C1 segment of cervical spinal cord (tissue), 14 donors: ENCODE measurements at regions not wholly inside any gene's neighbourhood (a gene's known extent, or its start where the extent isn't known, plus 50 kb on each side); places are given as distances from the start of the nearest gene placed in this dataset.
"Not testable (repeated sequence)": the region's sequence is repeated elsewhere in the genome, so short reads cannot be mapped to it uniquely, and the experiment has no call there.

Experiments used
- DNase-seq, 14 donors: peaks; one replicate each; lab custom pipeline; 2025; lab: John Stamatoyannopoulos, UW

GRCh38 chr2:83055376-83056010 is 1403.6 kb downstream of the SUCLG1 start:
- DNase-seq, result no peak

- DNase-seq, result no peak
Measured at GRCh38 chr2:83054751-83055150, 1404.3 kb downstream of the SUCLG1 start.

- no peak for DNase-seq
Measured at GRCh38 chr2:83051538-83052170, 1407.4 kb downstream of the SUCLG1 start.

GRCh38 chr2:83042053-83042452 is 1417.0 kb downstream of the SUCLG1 start:
- no peak for DNase-seq

- DNase-seq, result no peak
Measured at GRCh38 chr2:83022631-83023210, 1436.4 kb downstream of the SUCLG1 start.

- DNase-seq, result no peak
Measured at GRCh38 chr2:83017366-83018090, 1441.6 kb downstream of the SUCLG1 start.

GRCh38 chr2:83016343-83017110 is 1442.6 kb downstream of the SUCLG1 start:
- no peak for DNase-seq

- DNase-seq, result no peak
Measured at GRCh38 chr2:83015900-83016299, 1443.2 kb downstream of the SUCLG1 start.

- no peak for DNase-seq
Measured at GRCh38 chr2:83015035-83015715, 1443.9 kb downstream of the SUCLG1 start.

- no peak for DNase-seq
Measured at GRCh38 chr2:83014462-83014861, 1444.6 kb downstream of the SUCLG1 start.

GRCh38 chr2:83006961-83007360 is 1452.1 kb downstream of the SUCLG1 start:
- no peak for DNase-seq

GRCh38 chr2:83003555-83003954 is 1455.5 kb downstream of the SUCLG1 start:
- no peak for DNase-seq

- DNase-seq, result no peak
Measured at GRCh38 chr2:83002706-83003105, 1456.4 kb downstream of the SUCLG1 start.

- no peak for DNase-seq
Measured at GRCh38 chr2:82998781-82999180, 1460.3 kb downstream of the SUCLG1 start.

- no peak for DNase-seq
Measured at GRCh38 chr2:82996217-82996616, 1462.9 kb downstream of the SUCLG1 start.

- DNase-seq, result no peak
Measured at GRCh38 chr2:82994151-82994550, 1464.9 kb downstream of the SUCLG1 start.

GRCh38 chr2:82993609-82994008 is 1465.5 kb downstream of the SUCLG1 start:
- DNase-seq, result no peak

GRCh38 chr2:82992968-82993367 is 1466.1 kb downstream of the SUCLG1 start:
- DNase-seq, result no peak

GRCh38 chr2:82987706-82988105 is 1471.4 kb downstream of the SUCLG1 start:
- DNase-seq, result not testable (repeated sequence)

GRCh38 chr2:82986899-82987298 is 1472.2 kb downstream of the SUCLG1 start:
- no peak for DNase-seq

GRCh38 chr2:82985572-82986197 is 1473.4 kb downstream of the SUCLG1 start:
- no peak for DNase-seq
